ENCODE measurements at regions not wholly inside any gene's neighbourhood (a gene's known extent, or its start where the extent isn't known, plus 50 kb on each side); places are given as distances from the start of the nearest gene placed in this dataset.
A peak's percentile ranks its signal among the peaks of the same experiment; 100 is the strongest.

DNA sequence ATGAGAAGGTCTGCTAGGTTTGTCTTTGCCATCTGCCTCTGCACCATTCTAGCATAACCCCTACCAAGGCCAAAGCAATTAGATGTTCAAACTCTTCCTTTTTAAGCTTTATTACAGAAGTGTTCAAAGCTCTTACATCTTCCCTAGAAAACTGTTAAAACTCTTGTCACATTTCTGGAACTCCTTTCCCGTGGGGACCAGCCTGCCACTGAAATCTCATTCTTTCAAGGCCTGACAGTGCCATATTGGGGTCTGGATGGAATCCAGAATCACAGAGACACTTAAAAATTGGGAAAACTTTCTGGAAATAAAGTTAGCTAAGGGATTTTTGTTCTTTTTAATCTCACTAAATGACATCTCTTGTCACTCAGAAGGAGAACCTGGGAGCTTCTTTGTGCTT is 153.8 kb upstream of the SLCO3A1 start:
- DNase-seq (no peak), ATAC-seq (no peak)
- intact Hi-C loops (cut with DNase I) = loop anchor here in 1 of 2 donors (10.0 kb wide), 1 partner anchor 155 kb away; the partner anchor contains the start of gene SLCO3A1
- TF ChIP-seq, protein P1, sequence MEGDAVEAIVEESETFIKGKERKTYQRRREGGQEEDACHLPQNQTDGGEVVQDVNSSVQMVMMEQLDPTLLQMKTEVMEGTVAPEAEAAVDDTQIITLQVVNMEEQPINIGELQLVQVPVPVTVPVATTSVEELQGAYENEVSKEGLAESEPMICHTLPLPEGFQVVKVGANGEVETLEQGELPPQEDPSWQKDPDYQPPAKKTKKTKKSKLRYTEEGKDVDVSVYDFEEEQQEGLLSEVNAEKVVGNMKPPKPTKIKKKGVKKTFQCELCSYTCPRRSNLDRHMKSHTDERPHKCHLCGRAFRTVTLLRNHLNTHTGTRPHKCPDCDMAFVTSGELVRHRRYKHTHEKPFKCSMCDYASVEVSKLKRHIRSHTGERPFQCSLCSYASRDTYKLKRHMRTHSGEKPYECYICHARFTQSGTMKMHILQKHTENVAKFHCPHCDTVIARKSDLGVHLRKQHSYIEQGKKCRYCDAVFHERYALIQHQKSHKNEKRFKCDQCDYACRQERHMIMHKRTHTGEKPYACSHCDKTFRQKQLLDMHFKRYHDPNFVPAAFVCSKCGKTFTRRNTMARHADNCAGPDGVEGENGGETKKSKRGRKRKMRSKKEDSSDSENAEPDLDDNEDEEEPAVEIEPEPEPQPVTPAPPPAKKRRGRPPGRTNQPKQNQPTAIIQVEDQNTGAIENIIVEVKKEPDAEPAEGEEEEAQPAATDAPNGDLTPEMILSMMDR (IDR thresholded peaks at IDR 0.05) = no peak
- H3K9me3 ChIP-seq = no peaks in the 10 kb centered on the region
- no peak overlapping the region for H3K27ac ChIP-seq
- peaks cover 0 to 4% of the 10 kb centered on the region in 2 donors for H3K4me1 ChIP-seq
- H3K4me3 ChIP-seq = no peak overlapping the region
- no peaks in the 10 kb centered on the region for H3K36me3 ChIP-seq
- no peaks in the 10 kb centered on the region for H3K27me3 ChIP-seq

DNA sequence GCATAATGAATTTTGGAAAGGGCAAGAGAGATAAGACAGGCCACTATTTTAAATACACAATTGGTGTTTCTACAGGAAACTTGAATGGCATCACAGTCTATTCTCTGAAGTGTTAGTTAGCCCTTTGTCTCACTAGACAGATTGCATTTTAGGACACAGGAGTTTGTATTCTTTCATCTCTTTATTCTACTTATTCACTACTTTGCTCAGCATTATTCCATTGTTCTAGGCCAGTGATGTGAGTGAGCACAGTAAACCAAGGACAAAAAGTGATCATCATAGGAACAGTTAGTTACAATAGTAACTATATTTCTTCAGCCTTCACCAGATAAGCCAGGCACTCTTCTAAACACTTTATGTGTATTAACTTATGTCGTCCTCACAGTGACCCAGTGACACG is 150.2 kb upstream of the SLCO3A1 start:
- peaks cover 0 to 7% of the 10 kb centered on the region in 2 donors for H3K4me1 ChIP-seq
- no peak for DNase-seq
- no peaks in the 10 kb centered on the region for H3K9me3 ChIP-seq
- intact Hi-C loops (cut with DNase I) = loop anchor here in 1 of 2 donors (10.0 kb wide), 1 partner anchor 152 kb away; the partner anchor contains the start of gene SLCO3A1
- H3K4me3 ChIP-seq = no peak overlapping the region
- TF ChIP-seq, protein P1 (IDR thresholded peaks at IDR 0.05) = no peak
- H3K36me3 ChIP-seq = no peaks in the 10 kb centered on the region
- ATAC-seq = no peak
- no peaks in the 10 kb centered on the region for H3K27me3 ChIP-seq
- no peak overlapping the region for H3K27ac ChIP-seq

DNA sequence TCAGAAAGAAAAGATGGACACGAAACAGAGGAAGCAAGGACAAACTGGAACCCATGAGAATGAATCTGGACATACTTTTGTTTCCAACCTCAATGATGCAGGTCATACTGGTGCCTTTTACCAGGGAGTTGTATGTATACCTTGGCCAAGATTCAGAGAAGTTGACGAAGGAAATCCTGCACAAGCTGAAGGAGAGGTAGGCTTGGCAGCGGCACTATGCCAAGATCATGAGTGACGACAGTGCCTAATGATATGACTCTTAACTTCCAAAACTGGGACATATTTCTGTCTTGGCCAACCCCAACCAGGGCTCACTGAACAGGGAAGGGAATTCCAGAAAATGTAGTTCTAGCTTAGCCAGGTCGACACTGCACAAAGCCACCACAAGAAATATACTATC is 149.2 kb upstream of the SLCO3A1 start:
- H3K9me3 ChIP-seq = no peaks in the 10 kb centered on the region
- H3K27me3 ChIP-seq = no peaks in the 10 kb centered on the region
- peaks cover 0 to 7% of the 10 kb centered on the region in 2 donors for H3K4me1 ChIP-seq
- TF ChIP-seq, protein P1 (IDR thresholded peaks at IDR 0.05) = no peak
- no peaks in the 10 kb centered on the region for H3K36me3 ChIP-seq
- peak; percentile 35 for ATAC-seq
- H3K4me3 ChIP-seq = no peak overlapping the region
- no peak for DNase-seq
- no peak overlapping the region for H3K27ac ChIP-seq
- intact Hi-C loops (cut with DNase I) = loop anchor here in 1 of 2 donors (10.0 kb wide), 1 partner anchor 150 kb away; the partner anchor contains the start of gene SLCO3A1

DNA sequence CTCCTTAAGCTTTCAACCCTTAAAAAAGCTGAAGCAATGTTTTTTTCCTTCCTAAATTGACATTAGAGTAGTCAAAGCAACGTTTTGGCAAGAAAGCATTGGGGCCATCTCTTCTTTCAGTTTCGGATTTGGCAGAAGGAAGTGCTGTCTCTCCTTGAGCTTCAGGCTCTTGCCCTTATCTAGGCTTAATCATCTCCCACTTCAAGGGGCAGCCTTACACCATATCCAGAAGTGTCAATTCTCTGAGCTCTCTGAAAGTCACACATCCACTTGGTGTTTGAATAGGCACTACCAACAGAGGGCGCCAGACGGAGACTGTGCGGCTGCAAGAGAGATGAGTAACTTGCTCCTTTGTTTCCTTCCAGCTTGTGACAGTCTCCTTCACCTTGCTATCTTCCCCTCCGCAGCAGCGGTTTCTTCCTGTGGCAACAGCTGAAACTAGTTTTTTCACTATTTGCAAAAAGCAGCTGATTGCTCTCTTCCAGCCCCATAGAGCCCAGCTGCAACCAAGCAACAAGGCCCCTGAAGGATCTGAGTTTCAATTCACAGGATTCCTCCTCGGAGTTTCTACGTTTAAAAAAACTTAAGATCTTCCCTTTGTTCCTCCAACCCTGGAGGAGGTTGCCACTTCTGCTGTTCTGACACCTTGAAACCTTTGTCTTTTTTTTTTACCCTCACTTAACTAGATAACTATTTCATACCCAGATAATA is 147.0 kb upstream of the SLCO3A1 start:
- DNase-seq = peak; percentile 69 to 82 (median 80)
- Histone ChIP-seq H3K36me3 (no peaks in the 10 kb centered on the region), H3K27ac (peak overlapping the region; percentile 35 to 37), H3K4me1 (peaks cover 0 to 7% of the 10 kb centered on the region in 2 donors), H3K9me3 (no peaks in the 10 kb centered on the region), H3K27me3 (no peaks in the 10 kb centered on the region), H3K4me3 (no peak overlapping the region)
- TF ChIP-seq, protein P1 (IDR thresholded peaks at IDR 0.05) = peak; percentile 78 to 92
- peak; percentile 96 for ATAC-seq
- intact Hi-C loops (cut with DNase I) = loop anchor here in 1 of 2 donors (10.0 kb wide), 1 partner anchor 148 kb away; the partner anchor contains the start of gene SLCO3A1

DNA sequence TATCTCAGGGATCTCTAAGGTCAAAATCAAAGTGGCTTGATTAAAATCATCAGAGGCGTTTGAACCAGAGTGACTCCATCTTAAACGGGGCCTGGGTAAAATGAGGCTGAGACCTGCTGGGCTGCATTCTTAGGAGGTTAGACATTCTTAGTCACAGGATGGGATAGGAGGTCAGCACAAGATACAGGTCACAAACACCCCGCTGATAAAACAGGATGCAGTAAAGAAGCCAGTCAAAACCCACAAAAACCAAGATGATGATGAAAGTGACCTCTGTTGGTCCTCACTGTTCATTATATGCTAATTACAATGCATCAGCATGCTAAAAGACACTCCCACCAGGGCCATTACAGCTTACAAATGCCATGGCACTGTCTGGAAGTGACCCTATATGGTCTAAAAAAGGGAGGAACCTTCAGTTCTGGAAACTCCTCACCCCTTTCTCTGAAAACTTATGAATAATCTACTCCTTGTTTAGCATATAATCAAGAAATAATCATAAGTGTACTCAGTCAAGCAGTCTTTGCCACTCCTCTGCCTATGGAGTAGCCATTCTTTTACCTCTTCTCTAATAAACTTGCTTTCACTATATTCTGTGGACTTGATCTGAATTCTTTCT is 143.3 kb upstream of the SLCO3A1 start:
- intact Hi-C loops (cut with DNase I) = loop anchor here in 1 of 2 donors (10.0 kb wide), 1 partner anchor 375 kb away; no protein-coding TSS in a partner anchor
- TF ChIP-seq, protein P1 (IDR thresholded peaks at IDR 0.05) = no peak
- DNase-seq = no peak
- Histone ChIP-seq H3K27me3 (no peaks in the 10 kb centered on the region), H3K4me1 (peaks cover 0 to 7% of the 10 kb centered on the region in 2 donors), H3K36me3 (no peaks in the 10 kb centered on the region), H3K27ac (no peak overlapping the region), H3K9me3 (no peaks in the 10 kb centered on the region), H3K4me3 (no peak overlapping the region)
- ATAC-seq = no peak

Data from left lung (tissue), 4 donors.